ENCODE measurements at regions not wholly inside any gene's neighbourhood (a gene's known extent, or its start where the extent isn't known, plus 50 kb on each side); places are given as distances from the start of the nearest gene placed in this dataset.

- DNase-seq: no peak
- Histone ChIP-seq H2AK9ac (replicated peaks; ENCODE audit: low read depth, low read length, poor library complexity) (no peak overlapping the region), H3K14ac (replicated peaks; ENCODE audit: low read depth, low read length) (no peak overlapping the region), H3K27ac (ENCODE audit: insufficient read depth, low read length) (no peak overlapping the region), H2BK5ac (ENCODE audit: low read depth, low read length, poor library complexity, severe bottlenecking) (no peak overlapping the region), H3K4me3 (ENCODE audit: insufficient read depth, low read depth, low read length) (no peak overlapping the region), H3K23ac (ENCODE audit: low read depth, low read length) (no peak overlapping the region), H3K79me1 (ENCODE audit: low read depth in 1 of 2, low read length in 2 of 2) (no peaks in the 10 kb centered on the region), H3K9me3 (ENCODE audit: control insufficient read depth, insufficient read depth, low read length) (no peaks in the 10 kb centered on the region), H3K9me1 (ENCODE audit: insufficient read depth, low read length) (no peaks in the 10 kb centered on the region), H2AK5ac (ENCODE audit: low read depth, low read length) (no peak overlapping the region), H2BK120ac (ENCODE audit: low read depth, low read length) (no peak overlapping the region), H2AFZ (replicated peaks; ENCODE audit: low read length, poor library complexity) (no peak overlapping the region), H2BK15ac (ENCODE audit: low read depth, low read length) (no peak overlapping the region), H3K56ac (ENCODE audit: extremely low read depth, insufficient read depth, low read length) (no peak overlapping the region), H3K4me1 (ENCODE audit: control insufficient read depth, insufficient read depth, low read length) (no peaks in the 10 kb centered on the region), H3K36me3 (ENCODE audit: control insufficient read depth, insufficient read depth, low read length) (no peaks in the 10 kb centered on the region), H3K27me3 (ENCODE audit: control insufficient read depth, insufficient read depth, low read length) (no peaks in the 10 kb centered on the region), H2BK20ac (ENCODE audit: low read depth, low read length) (no peak overlapping the region), H3K4ac (ENCODE audit: low read depth, low read length) (no peak overlapping the region), H4K20me1 (ENCODE audit: insufficient read depth, low read length) (no peaks in the 10 kb centered on the region), H3K18ac (ENCODE audit: low read depth, low read length) (no peak overlapping the region), H4K5ac (ENCODE audit: low read depth, low read length) (no peak overlapping the region), H4K8ac (ENCODE audit: low read depth in 2 of 2, low read length in 2 of 2) (no peak overlapping the region), H3K4me2 (ENCODE audit: low read depth, low read length) (no peak overlapping the region), H4K91ac (ENCODE audit: insufficient read depth, low read depth, low read length) (no peak overlapping the region), H3K9ac (ENCODE audit: low read depth, low read length) (no peak overlapping the region)
- ChIA-PET POLR2A (ENCODE audit: unreplicated experiment) (no interaction called here), CTCF (no interaction called here)
- WGBS, 2 experiments (ENCODE audit: extremely low coverage in 2 of 2, insufficient read length in 1 of 2): no CpG with 5 or more reads among the region's 1 CpG
- no peak for ATAC-seq (ENCODE audit: low read depth)
- dilution Hi-C loops (cut with HindIII; ENCODE audit: low sequenced_read_pairs, unreplicated experiment): no loop called here
- BruUV-seq (replicated peaks): no TSS peak
- no peak for TF ChIP-seq RFX5 (IDR thresholded peaks at IDR 0.05; ENCODE audit: low read depth, low read length)
- TF ChIP-seq POLR2A (IDR thresholded peaks at IDR 0.05; ENCODE audit: low read depth, low read length): no peak
- TF ChIP-seq USF2 (IDR thresholded peaks at IDR 0.05; ENCODE audit: low read depth, low read length): no peak
- TF ChIP-seq CHD1 (IDR thresholded peaks at IDR 0.05; ENCODE audit: low read depth, low read length): no peak
- TF ChIP-seq RAD21 (IDR thresholded peaks at IDR 0.05; ENCODE audit: low read length): no peak
- TF ChIP-seq RCOR1 (IDR thresholded peaks at IDR 0.05; ENCODE audit: insufficient replicate concordance, low read length): no peak
- TF ChIP-seq CTCF (conservative IDR thresholded peaks at IDR 0.05; ENCODE audit: low read depth, low read length): no peak
- no peak for TF ChIP-seq CEBPB (IDR thresholded peaks at IDR 0.05; ENCODE audit: low read depth, low read length)
- no peak for TF ChIP-seq NFE2L2 (IDR thresholded peaks at IDR 0.05; ENCODE audit: low read depth, low read length)
- no peak for TF ChIP-seq MXI1 (IDR thresholded peaks at IDR 0.05; ENCODE audit: borderline replicate concordance, low read depth, low read length)
- no peak for TF ChIP-seq MAFK (IDR thresholded peaks at IDR 0.05; ENCODE audit: low read depth, low read length)
- no peak for TF ChIP-seq ELK1 (IDR thresholded peaks at IDR 0.05; ENCODE audit: borderline replicate concordance, low read depth, low read length)
- no peak for TF ChIP-seq BHLHE40 (IDR thresholded peaks at IDR 0.05; ENCODE audit: low read depth, low read length)
- no peak for TF ChIP-seq FOS (IDR thresholded peaks at IDR 0.05; ENCODE audit: low read depth, low read length)
- TF ChIP-seq MAZ (IDR thresholded peaks at IDR 0.05; ENCODE audit: borderline replicate concordance, low read depth, low read length): no peak
- TF ChIP-seq SMC3 (IDR thresholded peaks at IDR 0.05; ENCODE audit: low read depth, low read length): no peak
- intact Hi-C loops (cut with micrococcal nuclease): no loop called here
- in situ Hi-C loops (cut with MboI; ENCODE audit: low sequenced_read_pairs): no loop called here
These were observed 71.5 kb downstream of the COX7C start for GRCh38 chr5:86689103-86689729.
